H4 (cell line): ENCODE measurements at regions not wholly inside any gene's neighbourhood (a gene's known extent, or its start where the extent isn't known, plus 50 kb on each side); places are given as distances from the start of the nearest gene placed in this dataset.

ENCODE experiments used
- DNase-seq: peaks from one replicate; pipeline ENCODE4 v3.0.0-alpha.2; 2015; ENCODE audit warnings: low spot score

DNA sequence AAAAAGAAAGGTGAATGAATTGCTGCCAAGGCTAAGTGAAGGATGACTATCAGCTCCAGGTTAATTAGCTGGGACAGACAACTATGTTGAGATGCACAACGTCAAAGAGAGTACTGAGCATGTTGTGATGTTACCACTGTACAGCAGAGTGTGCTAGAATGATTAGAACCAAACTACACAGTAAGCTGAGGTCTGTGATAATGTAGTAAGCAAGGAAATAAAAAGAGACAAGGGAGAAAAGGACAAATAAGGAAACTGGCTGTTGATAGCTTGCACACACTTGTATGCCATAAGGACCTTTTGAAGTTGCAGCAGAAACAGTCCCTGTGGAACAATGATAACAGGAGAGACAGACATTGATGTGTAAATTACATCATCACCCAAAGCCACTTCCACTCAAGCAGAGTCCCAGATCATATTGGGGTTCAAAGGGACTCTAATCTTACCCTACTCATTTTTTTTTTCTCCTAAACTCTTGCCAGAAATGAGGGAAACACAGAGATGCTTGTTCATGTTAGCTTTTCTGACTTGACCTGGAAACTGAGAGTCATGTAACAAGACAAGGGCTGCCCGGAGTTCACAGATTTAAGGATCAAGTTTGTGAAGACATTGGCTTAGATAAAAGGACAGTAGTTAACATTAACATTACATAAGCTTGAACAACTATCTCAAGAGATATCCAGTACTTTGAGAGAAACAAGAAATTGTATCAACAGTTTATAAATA is 189.9 kb downstream of the CENPW start:
- DNase-seq, result no peak

DNA sequence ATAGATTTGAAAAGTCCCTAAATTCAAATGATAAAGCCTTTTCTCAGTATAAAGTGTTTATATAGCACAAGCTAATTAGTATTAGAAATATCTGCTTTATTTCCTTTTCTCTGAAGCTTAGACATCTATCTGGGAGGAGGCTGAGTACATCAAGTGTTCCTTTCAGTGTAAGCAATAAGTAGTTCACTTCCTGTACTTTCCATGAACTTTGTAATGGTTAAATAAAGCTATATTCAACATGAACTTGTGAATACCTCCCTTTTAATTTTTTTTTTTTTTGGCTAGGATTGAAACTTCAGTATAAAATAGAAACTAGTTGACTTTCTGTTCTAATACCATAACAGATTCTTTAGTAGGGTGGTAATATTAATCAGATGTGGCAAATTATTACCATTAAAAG is 190.9 kb downstream of the CENPW start:
- DNase-seq, result no peak

DNA sequence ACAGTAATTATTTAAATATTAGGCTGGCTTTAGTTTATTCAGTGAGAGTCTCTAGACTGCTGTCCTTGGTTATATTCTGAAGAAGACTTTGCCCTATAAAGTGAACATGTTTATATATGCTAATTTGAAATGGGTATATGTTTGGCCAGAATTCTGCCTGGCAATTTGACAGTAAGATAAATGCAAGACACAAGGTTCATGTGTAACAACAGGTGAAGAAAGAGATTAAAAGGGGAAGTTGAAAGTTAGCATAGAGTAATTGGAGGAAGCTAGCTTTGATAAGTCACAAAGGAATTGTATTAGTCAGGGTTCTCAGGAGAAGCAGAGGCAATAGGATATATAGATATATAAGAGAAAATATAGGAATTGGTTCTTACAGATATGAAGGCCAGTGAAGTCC is 191.4 kb downstream of the CENPW start:
- no peak for DNase-seq

DNA sequence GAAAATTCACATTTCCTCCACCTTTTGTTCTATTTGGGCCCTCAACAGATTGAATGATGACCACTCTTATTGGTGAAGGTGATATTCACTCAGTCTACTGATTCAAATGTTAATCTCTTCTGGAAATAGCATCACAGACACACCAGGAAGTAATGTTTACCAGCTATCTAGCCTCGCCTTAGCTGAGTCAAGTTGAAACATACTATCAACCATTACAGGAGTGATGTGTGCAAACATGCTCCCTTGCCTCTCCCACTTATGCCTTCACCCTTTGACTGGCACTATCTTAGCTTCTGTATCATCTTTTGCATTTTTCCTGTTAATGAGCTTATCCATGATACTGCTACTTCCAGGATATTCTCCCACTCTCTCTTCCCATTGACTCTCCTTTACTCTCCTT is 191.9 kb downstream of the CENPW start:
- no peak for DNase-seq

DNA sequence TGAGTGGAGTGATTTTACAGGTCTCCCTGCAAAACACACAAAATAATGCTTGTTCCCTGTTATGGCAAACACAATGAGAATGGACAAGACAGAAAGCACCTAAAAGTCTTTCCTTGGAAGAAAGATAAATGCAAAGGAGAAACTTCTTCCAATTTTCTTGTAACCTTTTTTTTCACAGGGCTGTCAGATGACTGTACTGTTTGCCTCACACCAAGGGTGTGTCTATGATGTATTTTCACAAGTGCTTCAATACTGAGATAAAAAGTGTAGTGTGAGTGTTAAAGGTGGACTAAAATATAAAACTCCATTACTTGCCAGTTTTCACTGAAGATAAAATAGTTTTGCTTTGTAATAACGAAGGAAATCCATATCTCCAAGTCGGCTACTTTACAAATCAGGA is 194.5 kb downstream of the CENPW start:
- no peak for DNase-seq

DNA sequence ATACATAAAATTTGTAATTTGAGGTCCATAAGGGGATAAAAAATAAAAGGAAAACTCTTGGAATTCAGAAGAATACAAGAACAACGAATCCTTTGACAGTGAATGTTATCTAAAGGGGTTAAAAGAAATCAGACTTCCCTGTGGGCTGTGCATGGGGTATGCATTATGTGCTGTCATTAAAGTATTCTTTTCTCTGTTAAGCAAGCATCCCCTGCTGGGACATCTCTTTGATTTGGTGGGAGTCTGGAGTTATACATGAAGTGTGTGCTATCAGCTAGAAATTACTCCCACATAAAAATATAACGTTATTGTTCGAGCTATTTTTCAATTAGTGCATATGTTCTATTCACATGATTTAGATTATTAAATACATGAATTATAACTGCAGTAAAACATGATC is 195.2 kb downstream of the CENPW start:
- no peak for DNase-seq

DNA sequence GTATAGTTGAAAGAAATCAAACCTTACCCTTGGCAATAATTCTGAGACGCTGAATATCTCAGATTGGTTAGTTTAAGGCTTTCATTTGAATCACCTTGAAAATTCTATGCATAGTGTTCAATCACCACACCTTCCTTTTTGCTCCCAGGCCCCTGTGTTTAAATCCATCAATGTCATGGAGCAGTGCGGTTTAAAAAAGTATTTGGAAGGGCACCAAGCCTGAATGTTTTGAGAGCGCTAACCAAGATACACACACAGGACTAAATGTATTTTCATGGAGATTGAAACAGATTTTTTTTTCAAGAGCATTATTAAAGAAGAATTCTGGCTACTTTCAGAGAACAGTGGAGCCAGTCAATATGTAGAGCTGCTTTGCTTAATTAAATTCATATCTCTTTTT is 195.7 kb downstream of the CENPW start:
- no peak for DNase-seq

DNA sequence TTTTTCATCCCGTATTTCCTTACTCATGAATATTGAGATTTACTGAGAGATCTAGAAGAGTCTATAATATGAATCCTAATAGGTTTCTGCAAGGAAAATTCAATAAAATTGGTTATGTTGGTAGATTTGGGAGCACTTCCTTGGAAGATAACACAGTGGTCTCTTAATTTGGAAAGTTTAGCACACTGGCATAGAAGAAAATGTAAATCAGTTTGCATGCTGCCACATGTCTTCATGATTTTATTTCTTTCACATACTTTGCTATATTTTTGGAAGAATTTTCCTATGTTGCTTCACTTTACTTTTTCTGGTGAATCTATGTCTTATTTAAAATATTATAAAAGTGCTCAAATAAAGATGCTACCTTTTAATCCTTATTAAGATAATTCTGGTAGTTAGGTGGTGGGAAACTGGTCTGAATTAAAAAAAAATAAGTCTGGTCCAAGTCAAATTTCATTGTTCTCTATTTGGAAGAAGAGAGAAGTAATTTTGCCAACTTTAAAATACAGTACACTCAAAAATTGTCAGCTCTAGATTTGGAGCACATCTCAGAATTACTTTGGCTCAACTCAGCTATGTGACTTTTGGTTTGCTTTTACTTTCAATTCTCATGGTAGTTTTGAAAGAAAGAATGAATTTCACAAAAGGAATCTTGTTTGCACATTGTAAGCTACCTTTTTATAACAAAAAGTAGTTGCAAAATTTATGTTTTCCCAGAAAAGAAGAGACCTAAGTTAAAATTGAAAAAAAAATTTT is 197.3 kb downstream of the CENPW start:
- DNase-seq, result no peak

DNA sequence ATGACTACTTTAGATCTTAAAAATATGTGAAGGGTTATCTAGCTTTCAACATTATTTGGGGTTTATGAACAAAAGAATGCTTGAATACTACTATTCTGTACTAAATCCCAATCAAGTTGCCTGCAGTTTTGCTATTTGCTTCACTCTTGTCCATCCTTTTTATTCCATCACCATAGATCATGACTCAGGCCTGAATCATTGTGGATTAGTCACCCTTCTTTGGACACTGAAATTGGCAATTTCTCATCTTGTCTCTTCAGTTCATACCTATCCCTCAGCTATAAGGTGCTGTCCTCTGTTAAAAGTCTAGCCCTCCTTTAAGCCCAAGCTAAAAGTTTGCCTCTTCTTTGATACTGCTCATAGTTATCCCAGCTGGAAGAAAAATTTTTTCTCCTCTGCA is 199.1 kb downstream of the CENPW start:
- no peak for DNase-seq

DNA sequence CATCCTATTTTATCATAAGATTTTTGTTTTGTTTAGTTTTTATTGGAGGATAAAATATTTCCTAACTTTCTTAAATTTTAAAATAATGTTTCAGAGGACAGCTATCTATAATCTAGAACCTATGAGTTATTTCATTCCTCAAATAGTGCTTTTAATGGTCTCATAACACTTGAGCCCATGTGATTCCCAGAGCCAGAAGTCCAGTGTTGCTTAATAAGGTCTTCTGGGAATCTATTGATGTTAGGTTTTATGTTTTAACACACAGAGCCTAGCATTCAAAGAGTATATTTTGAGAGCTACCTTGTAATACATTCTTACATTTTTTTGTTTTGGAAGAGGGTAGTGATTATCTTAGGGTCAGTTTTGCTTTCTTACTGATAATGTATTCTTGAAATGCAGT is 200.2 kb downstream of the CENPW start:
- DNase-seq, result no peak

DNA sequence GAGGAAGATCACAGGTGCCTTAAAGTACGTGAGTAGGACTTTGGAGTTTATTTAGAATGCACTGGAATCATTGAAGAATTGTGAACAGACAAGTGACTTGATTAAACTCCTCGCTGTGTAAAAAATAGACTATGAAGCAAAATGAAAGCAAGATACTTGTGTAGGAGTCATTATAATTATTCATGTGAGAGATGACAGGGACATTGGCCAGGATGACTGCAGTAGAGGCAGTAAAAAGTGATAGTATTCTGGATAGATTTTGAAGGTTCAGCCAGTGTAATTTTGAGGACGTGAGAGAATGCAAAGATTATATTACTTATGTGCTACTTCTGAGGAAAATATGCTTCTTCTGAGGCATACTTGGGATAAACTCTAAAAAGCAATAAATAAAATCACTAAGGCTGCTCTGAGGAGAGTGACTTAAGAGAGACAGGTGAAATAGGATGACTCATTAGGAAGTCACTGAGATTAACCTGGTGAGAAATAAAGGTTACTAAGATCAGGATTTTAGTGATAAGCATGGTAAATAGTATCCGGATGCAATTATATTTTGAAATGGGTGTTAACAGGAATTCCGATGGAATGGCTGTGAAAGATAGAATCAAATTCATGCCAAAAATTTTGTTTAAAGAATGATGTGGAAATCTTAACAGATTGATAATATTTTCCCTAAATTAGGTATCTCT is 202.0 kb downstream of the CENPW start:
- DNase-seq, result no peak

DNA sequence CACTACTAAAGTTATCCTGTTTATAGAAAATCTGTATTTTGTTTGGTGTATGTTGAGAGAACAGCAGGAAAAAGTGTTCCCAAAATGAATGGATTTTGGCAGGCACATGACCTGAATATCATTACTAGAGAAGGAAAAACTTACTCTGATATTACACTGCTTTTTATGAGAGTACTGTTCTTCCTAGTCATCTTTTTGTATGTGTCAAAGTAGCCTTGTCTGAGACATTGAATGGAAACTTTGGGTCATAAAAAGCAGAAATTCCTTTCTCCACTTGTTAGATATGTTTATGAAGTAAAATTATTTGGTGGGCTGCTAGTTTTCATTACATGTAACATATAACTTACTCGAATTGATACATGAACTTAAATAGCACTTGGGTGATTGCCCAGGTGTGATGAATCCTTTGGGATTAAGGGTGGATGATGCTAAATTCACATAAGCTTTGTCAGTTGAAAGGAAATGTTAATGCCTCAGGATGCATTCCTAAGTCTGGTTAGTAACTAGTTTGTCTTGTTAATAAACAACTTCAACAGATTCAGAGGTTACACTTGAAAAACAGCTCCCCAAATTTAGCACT is 206.7 kb downstream of the CENPW start:
- no peak for DNase-seq

DNA sequence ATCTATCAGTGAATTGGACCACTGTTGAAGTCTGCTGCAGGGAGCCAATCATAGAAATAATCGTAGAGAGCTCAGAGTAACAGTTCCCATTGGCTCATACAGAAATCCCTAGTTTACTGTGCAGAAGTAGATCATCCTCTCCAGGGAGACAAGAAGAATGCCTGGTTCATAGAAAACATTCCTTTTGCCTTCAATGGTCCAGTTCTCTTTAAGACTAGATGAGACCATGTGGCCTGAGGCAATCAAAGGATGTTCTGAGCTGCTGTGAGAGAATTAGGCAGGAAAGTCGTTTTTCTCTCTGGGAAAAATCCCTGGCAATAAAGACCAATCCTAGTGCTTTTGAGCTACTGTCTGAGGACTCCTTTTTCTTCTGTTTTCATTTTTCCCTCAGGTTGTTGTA is 208.4 kb downstream of the CENPW start:
- DNase-seq, result no peak

DNA sequence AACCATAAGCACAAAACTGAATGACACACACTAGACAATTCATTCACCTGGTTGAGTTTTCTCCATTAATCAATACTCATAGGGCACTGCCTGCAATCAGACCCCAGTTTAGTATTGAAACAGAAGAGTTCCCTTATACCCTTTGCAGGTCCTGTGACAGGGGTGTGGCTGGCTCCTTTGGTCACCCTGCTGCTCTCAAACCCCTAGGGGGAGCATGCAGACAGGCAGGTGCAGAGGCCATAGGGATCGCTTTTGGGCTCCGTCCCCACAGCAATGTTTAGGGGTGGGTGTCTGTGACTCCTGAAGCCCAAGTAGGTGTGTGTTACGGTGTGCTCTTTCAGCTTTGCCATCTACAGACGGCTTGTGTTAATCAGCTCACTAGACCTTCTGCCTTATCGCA is 210.4 kb downstream of the CENPW start:
- DNase-seq, result no peak

DNA sequence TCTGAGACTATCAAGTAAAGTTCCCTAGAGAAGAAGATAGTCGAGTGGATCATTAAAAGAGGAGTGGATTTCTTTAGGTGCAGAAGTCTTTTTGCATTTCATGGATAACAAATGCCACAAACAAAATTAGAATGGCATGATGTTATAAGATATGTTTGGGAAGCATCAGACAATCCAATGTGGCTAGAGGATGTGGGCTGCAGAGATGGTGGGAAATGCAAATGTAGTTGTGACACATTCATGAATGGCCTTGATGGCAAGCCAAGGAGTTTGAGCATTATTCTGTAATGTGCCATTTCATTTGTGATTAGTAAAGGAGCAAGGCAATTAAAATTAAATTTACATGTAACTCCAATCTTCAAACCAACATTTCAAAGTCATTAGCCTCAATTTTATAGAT is 211.9 kb downstream of the CENPW start:
- no peak for DNase-seq

DNA sequence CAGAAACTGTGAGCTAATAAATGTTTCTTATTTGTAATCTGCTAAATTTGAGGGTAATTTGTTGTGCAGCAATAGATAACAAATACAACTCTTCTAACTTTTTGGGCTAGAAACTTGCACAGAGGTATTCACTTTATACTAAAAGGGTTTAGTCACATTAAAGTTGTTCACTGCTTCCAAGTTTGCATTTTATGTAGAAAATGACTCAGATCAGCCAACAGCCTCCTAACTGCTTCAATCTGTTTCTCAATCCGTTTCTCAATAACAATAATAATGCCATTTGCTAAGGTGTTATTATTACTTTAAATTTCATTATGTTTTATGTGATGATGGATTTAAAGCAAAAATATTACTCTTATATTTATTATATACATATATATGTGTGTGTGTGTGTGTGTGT is 213.9 kb downstream of the CENPW start:
- no peak for DNase-seq

DNA sequence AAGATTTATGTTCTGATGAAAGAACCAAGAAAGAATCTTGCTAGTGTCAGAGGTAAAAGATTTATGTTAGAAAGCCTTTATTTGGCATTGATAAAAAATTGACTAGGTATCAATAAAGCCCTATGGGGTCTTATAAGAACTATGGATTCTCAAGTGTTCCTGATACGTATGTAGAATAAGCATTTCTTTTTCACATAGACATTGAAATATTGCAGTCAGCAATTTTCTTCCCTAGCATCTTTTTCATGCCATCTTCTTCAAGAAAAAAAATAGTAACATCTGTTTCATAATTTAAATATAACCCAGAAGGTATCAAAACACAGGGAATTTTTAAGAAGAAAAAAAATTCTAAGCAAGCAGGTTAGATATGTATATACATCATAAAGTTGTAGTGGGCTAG is 230.6 kb downstream of the CENPW start:
- no peak for DNase-seq

DNA sequence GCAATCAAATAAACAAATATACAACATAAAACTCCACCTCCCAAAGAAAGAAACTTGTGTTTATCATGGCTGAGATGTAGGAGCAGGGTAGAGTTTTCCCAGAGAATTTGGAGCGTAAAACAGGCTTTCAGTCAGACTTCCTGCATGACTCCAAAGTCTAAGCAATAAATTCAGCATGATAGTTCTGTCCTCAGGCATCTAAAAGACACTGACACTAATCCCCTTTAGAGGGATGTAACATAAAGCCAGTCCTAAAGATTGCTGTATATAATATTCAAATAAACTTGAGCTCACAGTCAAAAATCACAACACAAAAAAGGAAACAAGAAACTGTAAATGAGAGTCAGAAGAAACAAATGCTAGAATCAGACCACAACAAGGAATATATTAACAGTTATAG is 234.4 kb downstream of the CENPW start:
- no peak for DNase-seq

DNA sequence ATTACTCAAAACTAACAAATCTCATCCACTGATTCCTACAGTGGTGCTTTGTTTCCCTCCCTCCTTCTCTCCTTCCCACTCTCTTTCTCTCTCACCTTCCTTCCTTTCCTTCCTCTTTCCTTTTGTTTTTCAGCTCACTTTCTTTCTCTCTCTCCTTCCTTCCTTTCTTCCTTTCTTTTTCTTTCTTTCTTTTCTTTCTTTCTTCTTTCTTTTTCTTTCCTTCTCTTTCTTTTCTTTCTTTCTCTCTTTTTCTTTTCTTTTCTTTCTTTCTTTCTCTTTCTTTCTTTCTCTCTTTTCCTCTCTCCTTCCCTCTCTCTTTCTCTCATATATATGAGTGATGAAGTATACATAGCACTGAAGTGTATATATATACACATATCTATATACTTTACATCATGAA is 241.4 kb downstream of the CENPW start:
- DNase-seq, result no peak

DNA sequence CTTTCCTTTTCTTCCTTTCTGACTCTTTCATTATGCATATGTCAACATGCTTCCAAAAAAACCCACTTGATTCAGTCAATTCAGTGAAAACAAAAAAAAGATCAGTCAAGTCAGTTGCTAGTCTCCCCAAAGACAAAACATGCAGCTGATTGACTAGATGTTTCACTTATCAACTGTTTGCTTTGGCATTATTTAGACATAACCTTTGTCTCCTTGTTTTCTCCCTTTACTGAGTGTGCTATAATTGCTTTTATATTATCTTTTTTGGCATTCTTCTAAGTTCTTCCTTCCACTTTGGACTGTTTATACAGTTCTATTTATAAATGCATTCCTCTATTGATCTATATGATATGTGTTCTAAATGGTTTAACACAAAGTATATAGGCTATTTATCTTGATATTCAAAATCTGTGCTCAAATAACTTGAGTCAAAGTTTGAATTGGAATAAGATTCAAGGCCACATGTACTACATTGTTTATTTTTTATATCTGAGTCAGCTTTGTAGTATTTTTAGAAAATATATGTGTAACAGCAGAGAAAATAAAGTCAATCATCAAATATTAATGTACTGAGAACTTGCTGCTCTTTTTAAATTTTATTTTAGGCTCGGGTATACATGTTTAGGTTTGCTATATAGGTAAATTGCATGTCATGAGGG is 260.5 kb downstream of the CENPW start:
- no peak for DNase-seq

DNA sequence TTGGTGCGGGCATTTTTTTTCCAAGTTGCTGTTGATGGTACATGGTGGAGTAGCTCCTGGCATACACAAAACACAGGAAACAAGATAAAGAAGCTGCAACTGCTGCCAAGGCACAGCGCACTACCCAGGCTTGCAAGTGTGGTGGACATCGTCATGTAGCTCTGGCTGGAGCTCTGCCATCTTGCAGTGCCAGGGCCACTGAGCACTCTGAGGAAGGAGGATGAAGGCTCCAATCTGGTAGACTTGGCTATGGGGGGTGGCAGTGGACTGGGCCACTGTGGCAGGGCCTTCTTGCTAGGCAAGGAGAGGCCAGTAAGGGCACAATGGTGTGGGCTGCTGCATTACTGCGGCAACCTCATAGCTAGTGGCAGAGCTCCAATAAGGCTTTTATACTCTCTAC is 263.5 kb downstream of the CENPW start:
- no peak for DNase-seq

DNA sequence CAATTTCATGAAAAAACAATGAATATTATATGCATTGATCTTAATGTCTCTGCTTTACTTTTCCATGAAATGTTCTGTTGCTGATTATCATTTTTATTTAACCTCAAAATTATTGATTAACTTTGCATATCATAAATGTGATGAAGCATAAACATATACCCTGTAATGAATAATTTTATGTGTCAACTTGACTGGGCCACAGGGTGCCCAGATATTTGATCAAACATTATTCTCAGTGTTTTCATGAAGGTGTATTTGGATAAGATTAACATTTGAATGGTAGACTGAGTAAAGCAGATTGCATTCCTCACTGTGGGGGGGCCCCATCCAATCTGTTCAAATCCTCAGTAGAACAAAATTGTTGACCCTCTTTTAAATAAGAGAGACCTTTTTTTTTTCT is 265.2 kb downstream of the CENPW start:
- no peak for DNase-seq
